ENCODE measurements at regions not wholly inside any gene's neighbourhood (a gene's known extent, or its start where the extent isn't known, plus 50 kb on each side); places are given as distances from the start of the nearest gene placed in this dataset.

GRCh38 chr15:85312929-85313331 is 67.5 kb upstream of the AKAP13 start:
- no peak for DNase-seq

DNA sequence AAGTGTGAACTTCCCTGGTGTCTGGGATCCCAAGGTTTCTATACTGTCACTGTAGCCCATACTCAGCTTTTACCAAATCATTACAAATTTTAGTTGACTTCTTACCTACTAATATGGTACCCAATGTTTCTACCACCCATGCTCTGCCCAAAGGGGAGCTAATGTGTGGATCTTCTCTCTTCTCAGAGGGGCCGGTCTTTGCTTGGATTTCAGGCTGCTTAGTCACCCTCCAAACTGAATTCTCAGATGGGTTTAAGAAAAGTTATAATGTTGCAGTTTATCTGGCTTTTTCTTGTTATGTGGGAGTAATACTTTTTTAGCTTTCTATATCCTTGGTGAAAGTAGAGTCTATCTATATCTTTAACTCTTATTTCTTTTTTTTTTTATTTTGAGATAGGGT is 67.1 kb upstream of the AKAP13 start:
- no peak for DNase-seq

DNA sequence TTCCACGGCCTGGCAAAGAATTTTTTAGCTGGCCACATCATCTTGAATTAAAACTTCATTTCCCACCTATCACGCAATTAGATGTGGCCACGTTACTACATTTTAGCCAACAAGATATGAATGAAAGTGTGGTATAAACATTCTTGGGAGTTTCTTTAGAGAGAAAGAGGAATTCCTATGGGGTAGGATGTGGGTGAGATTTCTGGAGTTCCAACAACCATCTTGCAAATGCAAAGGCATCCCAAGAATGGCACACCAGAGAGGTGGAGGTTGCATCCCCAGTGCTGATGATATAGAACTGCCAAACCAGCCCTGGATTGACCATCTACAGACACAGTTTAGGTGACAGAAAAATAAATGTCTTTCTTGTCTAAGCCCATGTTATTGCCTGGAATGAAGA is 66.3 kb upstream of the AKAP13 start:
- no peak for DNase-seq

DNA sequence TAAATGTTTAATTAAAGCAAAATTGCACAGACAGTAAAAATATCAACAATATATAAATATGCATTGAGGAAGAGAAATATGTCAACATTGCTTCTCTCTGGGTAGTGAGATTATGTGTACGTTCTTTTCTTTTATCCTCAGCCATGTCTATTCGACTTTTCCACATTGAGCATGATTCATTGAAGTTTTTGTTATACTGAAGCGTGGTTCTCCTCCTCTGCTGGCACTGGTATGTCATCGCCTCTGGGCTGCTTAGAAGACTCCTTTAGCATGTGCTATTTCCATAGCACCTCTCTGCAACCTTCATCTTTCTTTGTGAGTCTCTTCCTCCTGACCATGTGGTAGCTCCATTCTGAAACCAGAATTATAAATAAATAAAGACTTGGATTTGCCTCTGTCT is 65.8 kb upstream of the AKAP13 start:
- no peak for DNase-seq

- peak; percentile 17 for DNase-seq
Measured at GRCh38 chr15:85316244-85316934, 64.0 kb upstream of the AKAP13 start.

DNA sequence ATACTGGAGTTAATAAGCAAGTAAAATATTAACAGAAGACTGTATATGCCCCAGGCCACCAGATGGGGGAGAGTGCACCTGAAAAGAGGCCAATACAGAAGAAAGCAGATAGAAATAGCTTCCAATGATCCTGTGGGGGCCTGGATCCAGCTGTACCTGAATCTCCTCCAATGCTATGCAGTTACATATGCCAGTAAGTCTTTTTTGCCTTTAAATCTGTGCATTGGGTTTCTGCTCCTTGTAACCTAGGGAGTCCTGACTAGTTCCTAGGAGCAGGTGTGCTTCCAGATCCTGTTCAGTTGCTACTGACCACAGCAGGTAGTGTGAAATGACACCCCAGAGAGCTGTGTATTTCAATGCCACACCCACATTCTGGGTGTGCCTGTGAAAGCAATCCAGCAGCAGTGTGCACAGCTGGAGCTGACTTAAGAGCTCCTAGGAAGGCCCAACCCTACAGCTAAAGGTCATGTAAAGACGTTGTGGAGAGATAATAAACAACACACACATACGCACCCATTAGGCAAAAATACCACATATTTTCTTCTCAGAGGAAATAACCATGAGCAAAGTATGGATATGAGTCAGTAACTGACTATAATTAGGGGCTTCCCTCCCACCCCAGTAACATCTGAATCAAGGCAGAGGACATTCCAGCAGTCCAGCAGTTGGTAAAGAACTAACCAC is 62.2 kb upstream of the AKAP13 start:
- DNase-seq: peak; percentile 39

- DNase-seq: no peak
Measured at GRCh38 chr15:85318732-85319076, 61.7 kb upstream of the AKAP13 start.

GRCh38 chr15:85324202-85324601 is 56.2 kb upstream of the AKAP13 start:
- DNase-seq: no peak

- no peak for DNase-seq
Measured at GRCh38 chr15:85325834-85326233, 54.6 kb upstream of the AKAP13 start.

DNA sequence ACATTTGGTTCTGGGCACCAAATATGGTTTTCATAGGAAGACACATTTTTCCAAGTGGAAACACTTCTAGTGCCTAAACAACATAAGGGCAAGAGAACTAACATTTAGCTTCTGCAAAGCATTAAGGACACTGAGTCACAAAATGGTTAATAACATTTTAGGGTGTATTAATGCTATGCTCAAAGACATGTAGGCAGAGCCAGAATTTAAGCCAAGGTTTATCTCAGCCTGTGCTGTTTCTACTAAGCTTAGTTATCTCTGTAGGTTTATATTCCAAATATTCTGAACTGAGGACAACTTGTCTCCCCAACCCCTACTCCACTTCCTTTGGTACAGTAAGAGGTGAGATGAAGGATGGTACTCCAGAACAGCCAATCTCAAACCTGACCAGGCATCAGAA is 54.1 kb upstream of the AKAP13 start:
- DNase-seq: no peak

DNA sequence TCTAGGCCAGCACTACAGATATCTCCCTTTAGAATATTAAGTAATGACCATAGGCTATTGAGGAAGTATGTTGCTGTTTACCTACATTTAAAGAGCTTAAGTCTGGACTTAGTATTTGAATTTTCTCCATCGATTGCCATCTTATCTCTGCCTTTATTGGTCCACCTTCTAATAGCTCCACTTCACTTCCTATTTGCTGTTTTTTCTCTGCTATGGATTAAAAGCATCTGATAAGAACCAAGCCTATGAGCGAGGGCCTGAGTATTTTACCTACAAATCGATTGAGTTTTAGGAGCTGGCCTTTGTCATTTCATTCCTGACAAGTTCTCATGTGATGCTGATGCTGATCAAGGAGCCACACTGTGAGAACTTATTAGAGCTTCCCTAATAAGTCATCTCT is 52.6 kb upstream of the AKAP13 start:
- DNase-seq: no peak

GRCh38 chr15:85329561-85330422 is 50.6 kb upstream of the AKAP13 start:
- DNase-seq: peak; percentile 41

All from stimulated activated CD4-positive, alpha-beta T cell treated with anti-CD3 and anti-CD28 coated beads, Interleukin-15, amount 100 ng/mL, for 24 hours (primary cell).